H1 (cell line): ENCODE measurements at regions not wholly inside any gene's neighbourhood (a gene's known extent, or its start where the extent isn't known, plus 50 kb on each side); places are given as distances from the start of the nearest gene placed in this dataset.

ENCODE experiments used
- GABPA ChIP-seq: IDR thresholded peaks from 2 replicates; pipeline ENCODE4 v1.6.1; 2011; ENCODE audit warnings: mild to moderate bottlenecking, low read length, moderate library complexity, borderline replicate concordance; ENCODE audit not compliant: insufficient read depth
- TF ChIP-seq, protein P1 (sequence below): fragments of 300-600 bp; sonication (generic); IDR thresholded peaks from 2 replicates; pipeline ENCODE4 v1.7.1; 2012; ENCODE audit warnings: low read length, moderate library complexity, mild to moderate bottlenecking, inconsistent platforms; ENCODE audit not compliant: insufficient replicate concordance

DNA sequence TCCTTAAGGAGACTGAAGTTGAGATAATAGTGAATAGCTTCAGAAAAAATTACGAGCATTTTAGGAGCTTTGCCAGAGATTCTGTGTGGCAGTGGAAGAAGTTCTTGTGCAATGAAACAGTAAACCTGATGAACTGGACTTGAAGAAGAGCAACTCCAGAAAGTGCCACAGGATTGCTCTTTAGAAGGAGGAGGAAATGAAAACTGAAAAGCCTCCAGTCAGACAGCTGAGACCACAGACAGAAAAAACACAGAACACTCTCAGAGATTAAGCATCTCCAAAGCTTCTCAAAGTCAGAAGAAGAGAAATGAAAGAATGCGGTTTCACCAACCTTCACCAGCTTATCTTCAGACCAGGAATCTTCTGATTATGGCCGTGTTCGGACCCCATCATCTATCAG, 329.7 kb upstream of the CNTNAP5 start (continued):
- no peak for TF ChIP-seq GABPA
- TF ChIP-seq, protein P1, sequence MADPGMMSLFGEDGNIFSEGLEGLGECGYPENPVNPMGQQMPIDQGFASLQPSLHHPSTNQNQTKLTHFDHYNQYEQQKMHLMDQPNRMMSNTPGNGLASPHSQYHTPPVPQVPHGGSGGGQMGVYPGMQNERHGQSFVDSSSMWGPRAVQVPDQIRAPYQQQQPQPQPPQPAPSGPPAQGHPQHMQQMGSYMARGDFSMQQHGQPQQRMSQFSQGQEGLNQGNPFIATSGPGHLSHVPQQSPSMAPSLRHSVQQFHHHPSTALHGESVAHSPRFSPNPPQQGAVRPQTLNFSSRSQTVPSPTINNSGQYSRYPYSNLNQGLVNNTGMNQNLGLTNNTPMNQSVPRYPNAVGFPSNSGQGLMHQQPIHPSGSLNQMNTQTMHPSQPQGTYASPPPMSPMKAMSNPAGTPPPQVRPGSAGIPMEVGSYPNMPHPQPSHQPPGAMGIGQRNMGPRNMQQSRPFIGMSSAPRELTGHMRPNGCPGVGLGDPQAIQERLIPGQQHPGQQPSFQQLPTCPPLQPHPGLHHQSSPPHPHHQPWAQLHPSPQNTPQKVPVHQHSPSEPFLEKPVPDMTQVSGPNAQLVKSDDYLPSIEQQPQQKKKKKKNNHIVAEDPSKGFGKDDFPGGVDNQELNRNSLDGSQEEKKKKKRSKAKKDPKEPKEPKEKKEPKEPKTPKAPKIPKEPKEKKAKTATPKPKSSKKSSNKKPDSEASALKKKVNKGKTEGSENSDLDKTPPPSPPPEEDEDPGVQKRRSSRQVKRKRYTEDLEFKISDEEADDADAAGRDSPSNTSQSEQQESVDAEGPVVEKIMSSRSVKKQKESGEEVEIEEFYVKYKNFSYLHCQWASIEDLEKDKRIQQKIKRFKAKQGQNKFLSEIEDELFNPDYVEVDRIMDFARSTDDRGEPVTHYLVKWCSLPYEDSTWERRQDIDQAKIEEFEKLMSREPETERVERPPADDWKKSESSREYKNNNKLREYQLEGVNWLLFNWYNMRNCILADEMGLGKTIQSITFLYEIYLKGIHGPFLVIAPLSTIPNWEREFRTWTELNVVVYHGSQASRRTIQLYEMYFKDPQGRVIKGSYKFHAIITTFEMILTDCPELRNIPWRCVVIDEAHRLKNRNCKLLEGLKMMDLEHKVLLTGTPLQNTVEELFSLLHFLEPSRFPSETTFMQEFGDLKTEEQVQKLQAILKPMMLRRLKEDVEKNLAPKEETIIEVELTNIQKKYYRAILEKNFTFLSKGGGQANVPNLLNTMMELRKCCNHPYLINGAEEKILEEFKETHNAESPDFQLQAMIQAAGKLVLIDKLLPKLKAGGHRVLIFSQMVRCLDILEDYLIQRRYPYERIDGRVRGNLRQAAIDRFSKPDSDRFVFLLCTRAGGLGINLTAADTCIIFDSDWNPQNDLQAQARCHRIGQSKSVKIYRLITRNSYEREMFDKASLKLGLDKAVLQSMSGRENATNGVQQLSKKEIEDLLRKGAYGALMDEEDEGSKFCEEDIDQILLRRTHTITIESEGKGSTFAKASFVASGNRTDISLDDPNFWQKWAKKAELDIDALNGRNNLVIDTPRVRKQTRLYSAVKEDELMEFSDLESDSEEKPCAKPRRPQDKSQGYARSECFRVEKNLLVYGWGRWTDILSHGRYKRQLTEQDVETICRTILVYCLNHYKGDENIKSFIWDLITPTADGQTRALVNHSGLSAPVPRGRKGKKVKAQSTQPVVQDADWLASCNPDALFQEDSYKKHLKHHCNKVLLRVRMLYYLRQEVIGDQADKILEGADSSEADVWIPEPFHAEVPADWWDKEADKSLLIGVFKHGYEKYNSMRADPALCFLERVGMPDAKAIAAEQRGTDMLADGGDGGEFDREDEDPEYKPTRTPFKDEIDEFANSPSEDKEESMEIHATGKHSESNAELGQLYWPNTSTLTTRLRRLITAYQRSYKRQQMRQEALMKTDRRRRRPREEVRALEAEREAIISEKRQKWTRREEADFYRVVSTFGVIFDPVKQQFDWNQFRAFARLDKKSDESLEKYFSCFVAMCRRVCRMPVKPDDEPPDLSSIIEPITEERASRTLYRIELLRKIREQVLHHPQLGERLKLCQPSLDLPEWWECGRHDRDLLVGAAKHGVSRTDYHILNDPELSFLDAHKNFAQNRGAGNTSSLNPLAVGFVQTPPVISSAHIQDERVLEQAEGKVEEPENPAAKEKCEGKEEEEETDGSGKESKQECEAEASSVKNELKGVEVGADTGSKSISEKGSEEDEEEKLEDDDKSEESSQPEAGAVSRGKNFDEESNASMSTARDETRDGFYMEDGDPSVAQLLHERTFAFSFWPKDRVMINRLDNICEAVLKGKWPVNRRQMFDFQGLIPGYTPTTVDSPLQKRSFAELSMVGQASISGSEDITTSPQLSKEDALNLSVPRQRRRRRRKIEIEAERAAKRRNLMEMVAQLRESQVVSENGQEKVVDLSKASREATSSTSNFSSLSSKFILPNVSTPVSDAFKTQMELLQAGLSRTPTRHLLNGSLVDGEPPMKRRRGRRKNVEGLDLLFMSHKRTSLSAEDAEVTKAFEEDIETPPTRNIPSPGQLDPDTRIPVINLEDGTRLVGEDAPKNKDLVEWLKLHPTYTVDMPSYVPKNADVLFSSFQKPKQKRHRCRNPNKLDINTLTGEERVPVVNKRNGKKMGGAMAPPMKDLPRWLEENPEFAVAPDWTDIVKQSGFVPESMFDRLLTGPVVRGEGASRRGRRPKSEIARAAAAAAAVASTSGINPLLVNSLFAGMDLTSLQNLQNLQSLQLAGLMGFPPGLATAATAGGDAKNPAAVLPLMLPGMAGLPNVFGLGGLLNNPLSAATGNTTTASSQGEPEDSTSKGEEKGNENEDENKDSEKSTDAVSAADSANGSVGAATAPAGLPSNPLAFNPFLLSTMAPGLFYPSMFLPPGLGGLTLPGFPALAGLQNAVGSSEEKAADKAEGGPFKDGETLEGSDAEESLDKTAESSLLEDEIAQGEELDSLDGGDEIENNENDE: no peak
